ENCODE measurements at regions not wholly inside any gene's neighbourhood (a gene's known extent, or its start where the extent isn't known, plus 50 kb on each side); places are given as distances from the start of the nearest gene placed in this dataset.

- Histone ChIP-seq H3K27me3 (ENCODE audit: control insufficient read depth, insufficient read depth, low read length) (no peaks in the 10 kb centered on the region), H3K36me3 (ENCODE audit: control insufficient read depth, insufficient read depth, low read length) (no peaks in the 10 kb centered on the region), H3K4me3 (ENCODE audit: low read depth, low read length) (no peak overlapping the region)
- no peak for TF ChIP-seq CTCF (IDR thresholded peaks at IDR 0.05; ENCODE audit: insufficient read depth, low read length, severe bottlenecking)
- DNase-seq (ENCODE audit: low read depth) = peak; percentile 65
- FAIRE-seq = no peak
These were observed 63.1 kb downstream of the MTNR1B start for GRCh38 chr11:93032580-93032979.

- Histone ChIP-seq H3K4me3 (ENCODE audit: low read depth, low read length) (no peak overlapping the region), H3K36me3 (ENCODE audit: control insufficient read depth, insufficient read depth, low read length) (no peaks in the 10 kb centered on the region), H3K27me3 (ENCODE audit: control insufficient read depth, insufficient read depth, low read length) (no peaks in the 10 kb centered on the region)
- DNase-seq (ENCODE audit: low read depth) (no peak), FAIRE-seq (no peak)
- TF ChIP-seq CTCF (IDR thresholded peaks at IDR 0.05; ENCODE audit: insufficient read depth, low read length, severe bottlenecking) = no peak
These were observed 63.6 kb downstream of the MTNR1B start for GRCh38 chr11:93033093-93033492.

GRCh38 chr11:93034031-93034722, 64.7 kb downstream of the MTNR1B start:
- H3K36me3 ChIP-seq (ENCODE audit: control insufficient read depth, insufficient read depth, low read length) = no peaks in the 10 kb centered on the region
- FAIRE-seq (no peak), DNase-seq (ENCODE audit: low read depth) (no peak)
- no peaks in the 10 kb centered on the region for H3K27me3 ChIP-seq (ENCODE audit: control insufficient read depth, insufficient read depth, low read length)
- H3K4me3 ChIP-seq (ENCODE audit: low read depth, low read length) = no peak overlapping the region
- no peak for TF ChIP-seq CTCF (IDR thresholded peaks at IDR 0.05; ENCODE audit: insufficient read depth, low read length, severe bottlenecking)

DNA sequence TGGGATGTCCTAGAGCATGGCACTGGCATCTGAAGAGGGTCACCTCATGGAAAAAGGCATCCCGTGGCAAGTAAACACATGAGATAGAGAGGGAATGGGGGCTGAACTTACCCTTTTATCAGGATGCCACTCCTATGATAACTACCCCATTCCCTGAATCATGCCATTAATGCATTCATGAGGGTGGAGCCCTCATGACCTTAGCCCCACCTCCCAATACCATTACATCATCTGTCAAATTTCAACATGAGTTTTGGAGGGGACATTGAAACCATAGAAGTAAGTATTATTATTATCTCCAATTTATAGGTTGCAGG, 65.2 kb downstream of the MTNR1B start:
- FAIRE-seq = no peak
- DNase-seq (ENCODE audit: low read depth) = no peak
- no peak for TF ChIP-seq CTCF (IDR thresholded peaks at IDR 0.05; ENCODE audit: insufficient read depth, low read length, severe bottlenecking)

GRCh38 chr11:93038521-93038920, 69.1 kb downstream of the MTNR1B start:
- no peak for FAIRE-seq
- Histone ChIP-seq H3K27me3 (ENCODE audit: control insufficient read depth, insufficient read depth, low read length) (no peaks in the 10 kb centered on the region), H3K4me3 (ENCODE audit: low read depth, low read length) (no peak overlapping the region), H3K36me3 (ENCODE audit: control insufficient read depth, insufficient read depth, low read length) (no peaks in the 10 kb centered on the region)
- no peak for DNase-seq (ENCODE audit: low read depth)
- no peak for TF ChIP-seq CTCF (IDR thresholded peaks at IDR 0.05; ENCODE audit: insufficient read depth, low read length, severe bottlenecking)

More for the DNA sequence above, 65.2 kb downstream of the MTNR1B start:
- Histone ChIP-seq H3K27me3 (ENCODE audit: control insufficient read depth, insufficient read depth, low read length) (no peaks in the 10 kb centered on the region), H3K36me3 (ENCODE audit: control insufficient read depth, insufficient read depth, low read length) (no peaks in the 10 kb centered on the region), H3K4me3 (ENCODE audit: low read depth, low read length) (no peak overlapping the region)

All from bronchial epithelial cell (primary cell).